Stimulated activated naive CD4-positive, alpha-beta T cell treated with Interleukin-2 at 50 U/mL for 16 hours (primary cell): ENCODE measurements at regions not wholly inside any gene's neighbourhood (a gene's known extent, or its start where the extent isn't known, plus 50 kb on each side); places are given as distances from the start of the nearest gene placed in this dataset.

Source experiments
- DNase-seq: peaks from one replicate; lab custom pipeline; 2025; lab: John Stamatoyannopoulos, UW

DNA sequence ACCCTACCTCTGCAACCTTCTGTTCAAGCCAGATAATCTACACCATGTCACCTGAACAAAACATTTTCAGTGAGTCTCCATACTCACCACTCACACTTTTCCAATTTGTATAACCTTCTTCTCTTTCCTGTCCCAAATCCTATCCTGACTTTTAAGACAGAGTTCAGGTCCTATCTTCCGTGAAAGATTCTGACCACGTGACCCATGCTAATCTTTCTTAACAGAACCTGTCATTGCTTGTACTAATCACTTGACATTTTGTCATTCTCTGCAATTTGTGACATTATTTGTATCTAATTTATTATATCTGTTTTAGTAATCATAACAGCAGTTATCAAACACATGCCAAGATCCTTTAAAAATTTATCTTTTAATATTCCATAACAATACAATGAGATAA is 132.5 kb upstream of the PRLR start:
- no peak for DNase-seq

DNA sequence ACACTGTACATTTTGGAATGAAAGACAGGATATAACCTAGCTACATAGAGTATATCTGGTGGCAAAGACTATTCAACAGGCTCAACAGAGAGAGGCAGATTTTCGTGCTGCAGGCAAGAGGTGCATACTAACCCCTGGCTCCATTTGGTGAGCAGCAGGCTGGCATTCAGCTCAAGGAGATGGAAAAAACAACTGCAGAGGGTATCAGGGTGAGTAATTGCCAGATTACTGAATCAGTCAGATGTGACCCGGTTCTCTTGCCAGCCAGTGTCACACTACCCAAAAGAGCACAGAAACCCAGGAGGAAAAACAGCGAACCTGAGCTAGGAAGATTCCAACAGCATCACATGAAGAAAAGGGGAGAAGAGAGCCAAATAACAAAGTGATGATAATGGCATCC is 130.4 kb upstream of the PRLR start:
- no peak for DNase-seq

DNA sequence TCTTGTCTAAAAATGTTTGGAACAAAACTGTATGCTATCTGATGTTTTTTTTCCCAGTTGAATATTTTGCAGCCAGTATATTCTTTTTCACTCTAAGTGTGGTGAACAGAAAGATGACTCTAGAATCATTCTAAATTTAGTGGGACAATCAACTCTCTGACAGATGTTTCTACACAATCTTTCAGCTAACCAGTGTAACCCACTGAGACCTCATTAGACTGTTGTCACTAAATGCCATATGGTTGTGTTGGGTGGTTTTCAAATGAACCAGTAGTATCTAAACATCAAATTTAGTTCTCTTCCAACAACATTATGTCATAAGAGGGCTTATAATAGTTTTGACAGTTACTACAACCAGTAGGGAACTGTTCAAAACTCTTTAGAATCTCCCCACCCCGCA is 129.6 kb upstream of the PRLR start:
- no peak for DNase-seq

- DNase-seq = no peak
These were observed 127.7 kb upstream of the PRLR start for GRCh38 chr5:35357973-35358372.

GRCh38 chr5:35356725-35357124 is 126.4 kb upstream of the PRLR start:
- no peak for DNase-seq

GRCh38 chr5:35354751-35355150 is 124.5 kb upstream of the PRLR start:
- DNase-seq = no peak

- no peak for DNase-seq
These were observed 114.9 kb upstream of the PRLR start for GRCh38 chr5:35345222-35345621.

- DNase-seq = no peak
These were observed 112.4 kb upstream of the PRLR start for GRCh38 chr5:35342664-35343063.

GRCh38 chr5:35341189-35341588 is 110.9 kb upstream of the PRLR start:
- DNase-seq = no peak

- DNase-seq = no peak
These were observed 109.4 kb upstream of the PRLR start for GRCh38 chr5:35339616-35340100.

DNA sequence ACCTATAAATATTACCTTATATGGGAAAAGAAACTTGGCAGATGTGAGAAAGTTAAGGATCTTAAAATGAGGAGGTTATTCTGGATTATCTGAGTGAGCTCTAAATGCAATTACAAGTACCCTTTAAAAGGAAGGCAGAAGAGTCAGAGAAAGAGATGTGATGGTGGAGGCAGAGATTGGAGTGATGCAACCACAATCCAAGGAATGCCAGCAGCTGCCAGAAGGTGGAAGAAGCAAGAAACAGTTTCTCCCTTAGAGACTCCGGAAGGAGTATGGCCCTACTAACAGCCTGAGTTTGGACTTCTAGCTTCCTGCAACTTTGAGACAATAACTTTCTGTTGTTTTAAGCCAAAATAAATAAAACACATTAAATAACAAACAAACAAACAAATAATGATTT is 108.7 kb upstream of the PRLR start:
- DNase-seq = no peak

DNA sequence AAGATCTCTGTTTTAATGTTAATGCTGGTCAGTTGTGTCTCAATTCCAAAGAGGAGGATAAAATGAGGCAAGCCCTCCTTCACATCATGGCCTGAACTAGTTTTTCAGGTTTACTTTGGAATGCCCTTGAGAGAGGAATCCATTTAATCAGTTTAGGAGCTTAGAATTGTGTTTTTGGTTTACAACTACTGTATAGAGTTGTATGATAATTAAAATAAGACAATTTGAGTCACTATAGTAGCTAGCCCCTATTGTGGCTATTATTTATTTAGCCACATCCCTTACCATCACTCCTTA is 107.8 kb upstream of the PRLR start:
- DNase-seq = no peak

- no peak for DNase-seq
These were observed 107.3 kb upstream of the PRLR start for GRCh38 chr5:35337340-35338156.

- DNase-seq = no peak
These were observed 105.9 kb upstream of the PRLR start for GRCh38 chr5:35336230-35336629.

GRCh38 chr5:35335752-35336151 is 105.5 kb upstream of the PRLR start:
- no peak for DNase-seq

- no peak for DNase-seq
These were observed 103.1 kb upstream of the PRLR start for GRCh38 chr5:35333366-35333765.

DNA sequence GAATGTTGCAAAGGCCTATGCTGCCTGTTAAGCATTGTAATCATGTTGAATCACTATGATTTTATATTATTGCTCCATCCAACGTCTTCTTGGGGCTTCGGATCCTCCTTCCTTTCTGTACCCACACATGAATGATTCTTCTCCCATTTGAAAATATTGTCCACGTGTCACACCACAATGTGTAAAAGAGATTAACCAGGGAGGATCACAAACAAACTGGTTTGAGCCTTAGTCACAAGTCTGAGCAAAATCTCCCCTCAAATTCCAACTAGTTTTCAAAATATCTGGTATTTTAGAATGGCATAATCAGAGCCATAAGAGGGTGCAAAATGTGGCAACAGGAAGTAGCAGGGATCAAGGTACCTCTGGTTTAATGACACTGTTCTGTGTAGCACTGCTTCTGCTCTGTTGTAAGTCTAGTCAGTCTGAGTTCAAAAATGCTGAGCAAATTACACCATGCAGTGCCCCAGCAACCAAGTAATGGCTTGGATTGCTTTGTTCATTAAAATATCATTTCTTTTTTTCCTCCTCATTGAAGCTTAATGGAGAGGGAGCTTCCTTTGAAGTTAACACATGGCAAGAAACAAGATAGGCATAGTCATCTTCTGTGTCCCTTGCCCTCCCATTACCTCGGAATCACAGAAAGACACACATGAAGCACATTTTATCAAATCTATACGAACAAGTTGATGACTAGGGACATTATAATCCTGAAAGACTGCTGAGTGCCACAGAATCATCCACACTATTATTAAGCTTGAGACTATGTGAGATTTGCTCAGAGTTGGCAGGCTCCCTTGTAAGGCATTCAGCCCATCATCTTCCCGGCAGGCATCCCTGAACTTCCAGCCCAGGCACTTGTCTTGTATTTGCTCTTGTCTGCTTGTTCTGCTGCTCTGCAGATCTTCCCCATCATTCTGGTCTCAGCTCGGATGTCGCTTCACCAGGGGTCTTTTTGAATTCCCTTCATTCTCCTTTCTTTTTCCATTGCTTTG is 102.0 kb upstream of the PRLR start:
- DNase-seq = no peak

DNA sequence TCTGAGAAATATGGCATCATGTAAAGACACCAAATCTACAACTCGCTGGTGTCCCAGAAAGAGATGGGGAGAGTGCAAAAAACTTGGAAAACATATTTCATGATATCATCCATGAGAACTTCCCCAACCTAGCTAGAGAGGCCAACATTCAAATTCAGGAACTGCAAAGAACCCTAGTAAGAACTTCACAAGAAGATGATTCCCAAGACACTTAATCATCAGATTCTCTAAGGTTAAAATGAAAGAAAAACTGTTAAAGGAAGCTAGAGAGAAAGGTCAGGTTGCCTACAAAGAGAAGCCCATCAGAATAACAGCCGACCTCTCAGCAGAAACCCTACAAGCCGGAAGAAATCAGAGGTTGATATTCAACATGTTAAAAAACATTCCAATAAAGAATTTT is 95.5 kb upstream of the PRLR start:
- no peak for DNase-seq

GRCh38 chr5:35324679-35325078 is 94.4 kb upstream of the PRLR start:
- DNase-seq = no peak

- no peak for DNase-seq
These were observed 93.9 kb upstream of the PRLR start for GRCh38 chr5:35324201-35324600.

DNA sequence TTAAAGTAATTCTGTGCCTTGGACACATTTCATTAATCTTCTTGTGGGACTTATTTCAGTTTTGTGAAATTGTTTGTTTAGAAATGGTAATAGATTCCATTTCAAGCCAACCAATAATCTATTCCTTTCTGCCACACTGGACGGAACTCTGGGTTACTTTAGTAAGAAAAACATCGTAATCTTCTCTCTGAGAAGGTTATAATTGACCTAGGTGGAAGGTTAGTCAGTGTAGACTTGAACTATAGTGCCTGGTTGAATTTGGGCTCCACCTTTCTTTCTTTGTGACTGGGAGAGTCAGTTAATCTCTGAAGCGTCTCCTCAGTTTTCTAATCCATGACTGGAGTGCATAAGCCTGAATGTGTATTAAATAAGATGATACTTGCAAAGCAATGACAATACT is 89.7 kb upstream of the PRLR start:
- DNase-seq = no peak

- peak; percentile 45 for DNase-seq
These were observed 89.2 kb upstream of the PRLR start for GRCh38 chr5:35319333-35320002.

DNA sequence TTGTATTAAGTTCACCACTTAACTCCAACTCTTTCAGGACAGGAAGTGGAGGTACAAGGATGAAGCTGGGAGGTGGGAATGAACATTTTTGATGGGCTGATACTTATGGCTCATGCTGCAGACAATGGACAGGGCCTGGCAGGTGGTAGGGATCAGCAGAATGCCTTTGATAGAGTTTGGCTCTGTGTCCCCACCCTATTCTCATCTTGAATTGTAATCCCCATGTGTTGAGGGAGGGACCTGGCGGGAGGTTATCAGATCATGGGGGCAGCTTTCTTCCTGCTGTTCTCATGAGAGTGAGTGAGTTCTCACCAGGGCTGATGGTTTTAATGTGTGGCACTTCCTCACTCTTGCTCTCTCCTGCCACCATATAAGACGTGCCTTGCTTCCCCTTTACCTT is 87.3 kb upstream of the PRLR start:
- no peak for DNase-seq
